GM21723 (cell line): ENCODE measurements at regions not wholly inside any gene's neighbourhood (a gene's known extent, or its start where the extent isn't known, plus 50 kb on each side); places are given as distances from the start of the nearest gene placed in this dataset.
A peak's percentile ranks its signal among the peaks of the same experiment; 100 is the strongest.

Experiments
- ATAC-seq: cut with Tn5 transposase; IDR thresholded peaks from one replicate; pipeline ENCODE4 v1.9.1; 2021; ENCODE audit warnings: mild to moderate bottlenecking, moderate library complexity; ENCODE audit not compliant: unreplicated experiment

- ATAC-seq: no peak
Measured at GRCh38 chr13:79681069-79681468, 200.1 kb downstream of the NDFIP2 start.

GRCh38 chr13:79680485-79680884, 199.5 kb downstream of the NDFIP2 start:
- ATAC-seq: no peak

- peak; percentile 70 for ATAC-seq
Measured at GRCh38 chr13:79679334-79679733, 198.4 kb downstream of the NDFIP2 start.

GRCh38 chr13:79678100-79678499, 197.1 kb downstream of the NDFIP2 start:
- ATAC-seq: no peak

GRCh38 chr13:79675931-79676660, 195.1 kb downstream of the NDFIP2 start:
- ATAC-seq: no peak

GRCh38 chr13:79674765-79675515, 194.0 kb downstream of the NDFIP2 start:
- no peak for ATAC-seq

GRCh38 chr13:79673993-79674377, 193.0 kb downstream of the NDFIP2 start:
- ATAC-seq: no peak

GRCh38 chr13:79673310-79673992, 192.5 kb downstream of the NDFIP2 start:
- no peak for ATAC-seq

GRCh38 chr13:79671420-79671819, 190.5 kb downstream of the NDFIP2 start:
- no peak for ATAC-seq

- ATAC-seq: no peak
Measured at GRCh38 chr13:79668201-79668752, 187.3 kb downstream of the NDFIP2 start.

GRCh38 chr13:79667771-79668170, 186.8 kb downstream of the NDFIP2 start:
- ATAC-seq: no peak

GRCh38 chr13:79663977-79664636, 183.2 kb downstream of the NDFIP2 start:
- ATAC-seq: no peak

GRCh38 chr13:79663435-79663834, 182.5 kb downstream of the NDFIP2 start:
- ATAC-seq: no peak

GRCh38 chr13:79662882-79663281, 181.9 kb downstream of the NDFIP2 start:
- no peak for ATAC-seq

GRCh38 chr13:79660361-79660760, 179.4 kb downstream of the NDFIP2 start:
- ATAC-seq: peak; percentile 71

- no peak for ATAC-seq
Measured at GRCh38 chr13:79659121-79659521, 178.2 kb downstream of the NDFIP2 start.

- no peak for ATAC-seq
Measured at GRCh38 chr13:79658333-79658975, 177.5 kb downstream of the NDFIP2 start.

- ATAC-seq: no peak
Measured at GRCh38 chr13:79655509-79655908, 174.6 kb downstream of the NDFIP2 start.

- ATAC-seq: no peak
Measured at GRCh38 chr13:79654520-79654919, 173.6 kb downstream of the NDFIP2 start.

GRCh38 chr13:79650688-79651087, 169.7 kb downstream of the NDFIP2 start:
- ATAC-seq: no peak
